ENCODE measurements at regions not wholly inside any gene's neighbourhood (a gene's known extent, or its start where the extent isn't known, plus 50 kb on each side); places are given as distances from the start of the nearest gene placed in this dataset.

- TF ChIP-seq, protein P1, sequence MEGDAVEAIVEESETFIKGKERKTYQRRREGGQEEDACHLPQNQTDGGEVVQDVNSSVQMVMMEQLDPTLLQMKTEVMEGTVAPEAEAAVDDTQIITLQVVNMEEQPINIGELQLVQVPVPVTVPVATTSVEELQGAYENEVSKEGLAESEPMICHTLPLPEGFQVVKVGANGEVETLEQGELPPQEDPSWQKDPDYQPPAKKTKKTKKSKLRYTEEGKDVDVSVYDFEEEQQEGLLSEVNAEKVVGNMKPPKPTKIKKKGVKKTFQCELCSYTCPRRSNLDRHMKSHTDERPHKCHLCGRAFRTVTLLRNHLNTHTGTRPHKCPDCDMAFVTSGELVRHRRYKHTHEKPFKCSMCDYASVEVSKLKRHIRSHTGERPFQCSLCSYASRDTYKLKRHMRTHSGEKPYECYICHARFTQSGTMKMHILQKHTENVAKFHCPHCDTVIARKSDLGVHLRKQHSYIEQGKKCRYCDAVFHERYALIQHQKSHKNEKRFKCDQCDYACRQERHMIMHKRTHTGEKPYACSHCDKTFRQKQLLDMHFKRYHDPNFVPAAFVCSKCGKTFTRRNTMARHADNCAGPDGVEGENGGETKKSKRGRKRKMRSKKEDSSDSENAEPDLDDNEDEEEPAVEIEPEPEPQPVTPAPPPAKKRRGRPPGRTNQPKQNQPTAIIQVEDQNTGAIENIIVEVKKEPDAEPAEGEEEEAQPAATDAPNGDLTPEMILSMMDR (IDR thresholded peaks at IDR 0.05; ENCODE audit: low read depth, low read length), result no peak
- TF ChIP-seq POLR2A (IDR thresholded peaks at IDR 0.05; ENCODE audit: extremely low read depth, insufficient read length), result no peak
- no peak for TF ChIP-seq MYC (IDR thresholded peaks at IDR 0.05; ENCODE audit: low read depth, low read length)
These were observed 412.7 kb downstream of the OCA2 start for GRCh38 chr15:27686369-27686768.

Measured in NB4 (cell line).